ENCODE measurements at regions not wholly inside any gene's neighbourhood (a gene's known extent, or its start where the extent isn't known, plus 50 kb on each side); places are given as distances from the start of the nearest gene placed in this dataset.

GRCh38 chr7:134374791-134375190 is 58.1 kb upstream of the SLC35B4 start:
- intact Hi-C loops (cut with DNase I; ENCODE audit: low total_unique reads) = no loop called here
- TF ChIP-seq POLR2A (IDR thresholded peaks at IDR 0.05) (no peak), CTCF (IDR thresholded peaks at IDR 0.05) (no peak), POLR2AphosphoS5 (IDR thresholded peaks at IDR 0.05) (no peak)
- H3K36me3 ChIP-seq = no peaks in the 10 kb centered on the region
- no peaks in the 10 kb centered on the region for H3K4me1 ChIP-seq
- H3K27ac ChIP-seq = no peak overlapping the region
- no peak for DNase-seq (ENCODE audit: low spot score in 2 of 2)
- H3K9me3 ChIP-seq = no peaks in the 10 kb centered on the region
- no peak overlapping the region for H3K4me3 ChIP-seq
- no peaks in the 10 kb centered on the region for H3K27me3 ChIP-seq

GRCh38 chr7:134374291-134374690 is 57.6 kb upstream of the SLC35B4 start:
- no peak for TF ChIP-seq CTCF (IDR thresholded peaks at IDR 0.05)
- TF ChIP-seq POLR2A (IDR thresholded peaks at IDR 0.05) = no peak
- no peak for TF ChIP-seq POLR2AphosphoS5 (IDR thresholded peaks at IDR 0.05)
- Histone ChIP-seq H3K27me3 (no peaks in the 10 kb centered on the region), H3K4me3 (no peak overlapping the region), H3K9me3 (no peaks in the 10 kb centered on the region), H3K27ac (no peak overlapping the region), H3K4me1 (peaks cover 0 to 5% of the 10 kb centered on the region in 2 donors), H3K36me3 (no peaks in the 10 kb centered on the region)
- intact Hi-C loops (cut with DNase I; ENCODE audit: low total_unique reads) = no loop called here
- DNase-seq (ENCODE audit: low spot score in 2 of 2) = no peak

- H3K4me3 ChIP-seq = no peak overlapping the region
- H3K4me1 ChIP-seq = peaks cover 0 to 9% of the 10 kb centered on the region in 2 donors
- no peaks in the 10 kb centered on the region for H3K27me3 ChIP-seq
- no peak overlapping the region for H3K27ac ChIP-seq
- intact Hi-C loops (cut with DNase I; ENCODE audit: low total_unique reads) = no loop called here
- DNase-seq (ENCODE audit: low spot score in 2 of 2) = no peak
- TF ChIP-seq CTCF (IDR thresholded peaks at IDR 0.05) (no peak), POLR2AphosphoS5 (IDR thresholded peaks at IDR 0.05) (no peak), POLR2A (IDR thresholded peaks at IDR 0.05) (no peak)
- no peaks in the 10 kb centered on the region for H3K36me3 ChIP-seq
- no peaks in the 10 kb centered on the region for H3K9me3 ChIP-seq
These were observed 56.1 kb upstream of the SLC35B4 start for GRCh38 chr7:134372858-134373257.

- TF ChIP-seq CTCF (IDR thresholded peaks at IDR 0.05) (no peak), POLR2A (IDR thresholded peaks at IDR 0.05) (no peak), POLR2AphosphoS5 (IDR thresholded peaks at IDR 0.05) (no peak)
- intact Hi-C loops (cut with DNase I; ENCODE audit: low total_unique reads) = no loop called here
- Histone ChIP-seq H3K27me3 (no peaks in the 10 kb centered on the region), H3K27ac (no peak overlapping the region), H3K4me3 (no peak overlapping the region), H3K4me1 (peaks cover 0 to 9% of the 10 kb centered on the region in 2 donors), H3K9me3 (no peaks in the 10 kb centered on the region), H3K36me3 (no peaks in the 10 kb centered on the region)
- DNase-seq (ENCODE audit: low spot score in 2 of 2) = no peak
These were observed 55.2 kb upstream of the SLC35B4 start for GRCh38 chr7:134371971-134372370.

- H3K27ac ChIP-seq = no peak overlapping the region
- TF ChIP-seq CTCF (IDR thresholded peaks at IDR 0.05) (no peak), POLR2A (IDR thresholded peaks at IDR 0.05) (no peak), POLR2AphosphoS5 (IDR thresholded peaks at IDR 0.05) (no peak)
- H3K4me3 ChIP-seq = no peak overlapping the region
- intact Hi-C loops (cut with DNase I; ENCODE audit: low total_unique reads) = no loop called here
- H3K27me3 ChIP-seq = no peaks in the 10 kb centered on the region
- peaks cover 0 to 9% of the 10 kb centered on the region in 2 donors for H3K4me1 ChIP-seq
- H3K9me3 ChIP-seq = no peaks in the 10 kb centered on the region
- no peak for DNase-seq (ENCODE audit: low spot score in 2 of 2)
- no peaks in the 10 kb centered on the region for H3K36me3 ChIP-seq
These were observed 54.8 kb upstream of the SLC35B4 start for GRCh38 chr7:134371536-134371935.
